Stimulated activated CD8-positive, alpha-beta memory T cell treated with anti-CD3 and anti-CD28 coated beads, Interleukin-2, amount 100 ng/mL, for 1 hour (primary cell): ENCODE measurements at regions not wholly inside any gene's neighbourhood (a gene's known extent, or its start where the extent isn't known, plus 50 kb on each side); places are given as distances from the start of the nearest gene placed in this dataset.

Experiments used
- DNase-seq, 2 donors: peaks; one replicate each; pipeline ENCODE4 v3.0.0-alpha.2; 2020; ENCODE audit warnings: low read depth in 2 of 2

GRCh38 chr13:43984292-43984691, 104.6 kb downstream of the LACC1 start:
- no peak for DNase-seq

GRCh38 chr13:43985422-43986072, 105.8 kb downstream of the LACC1 start:
- DNase-seq, result no peak

GRCh38 chr13:43986421-43986981, 106.8 kb downstream of the LACC1 start:
- no peak for DNase-seq

- no peak for DNase-seq
These were observed 108.6 kb downstream of the LACC1 start for GRCh38 chr13:43988302-43988701.

GRCh38 chr13:43990021-43990420, 110.3 kb downstream of the LACC1 start:
- DNase-seq, result no peak

GRCh38 chr13:43990829-43991228, 111.1 kb downstream of the LACC1 start:
- DNase-seq, result no peak

GRCh38 chr13:43991773-43992201, 112.1 kb downstream of the LACC1 start:
- DNase-seq, result no peak

GRCh38 chr13:43992211-43992610, 112.5 kb downstream of the LACC1 start:
- no peak for DNase-seq

- DNase-seq, result no peak
These were observed 115.5 kb downstream of the LACC1 start for GRCh38 chr13:43994999-43995859.

- no peak for DNase-seq
These were observed 116.5 kb downstream of the LACC1 start for GRCh38 chr13:43996221-43996620.

GRCh38 chr13:44003481-44003880, 123.8 kb downstream of the LACC1 start:
- DNase-seq, result no peak

GRCh38 chr13:44004878-44005277, 125.2 kb downstream of the LACC1 start:
- no peak for DNase-seq

- DNase-seq, result no peak
These were observed 127.7 kb downstream of the LACC1 start for GRCh38 chr13:44007451-44007850.

GRCh38 chr13:44011036-44011435, 131.3 kb downstream of the LACC1 start:
- no peak for DNase-seq

- DNase-seq, result no peak
These were observed 133.4 kb downstream of the LACC1 start for GRCh38 chr13:44012910-44013757.

- DNase-seq, result no peak
These were observed 134.1 kb downstream of the LACC1 start for GRCh38 chr13:44013758-44014291.

GRCh38 chr13:44014501-44014900, 134.8 kb downstream of the LACC1 start:
- no peak for DNase-seq

- DNase-seq, result no peak
These were observed 135.4 kb downstream of the LACC1 start for GRCh38 chr13:44015118-44015517.

GRCh38 chr13:44015811-44016210, 136.1 kb downstream of the LACC1 start:
- no peak for DNase-seq

GRCh38 chr13:44017756-44018309, 138.1 kb downstream of the LACC1 start:
- DNase-seq, result no peak

- DNase-seq, result no peak
These were observed 139.9 kb downstream of the LACC1 start for GRCh38 chr13:44019651-44020050.
